Chondrocyte (in vitro differentiated cells): ENCODE measurements at regions not wholly inside any gene's neighbourhood (a gene's known extent, or its start where the extent isn't known, plus 50 kb on each side); places are given as distances from the start of the nearest gene placed in this dataset.

Source experiments
- DNase-seq: peaks from one replicate; pipeline ENCODE4 v3.0.0; 2021; ENCODE audit warnings: mixed read lengths, low spot score
- H3K27ac Mint-ChIP-seq: one replicate; pipeline ENCODE4 v1.8.0; 2021; ENCODE audit warnings: mild to moderate bottlenecking, moderate library complexity, mixed read lengths; ENCODE audit not compliant: unreplicated experiment
- H3K27me3 Mint-ChIP-seq: 2 replicates; pipeline ENCODE4 v1.8.0; 2021; ENCODE audit warnings: low read depth, mixed read lengths
- H3K36me3 Mint-ChIP-seq: 2 replicates; pipeline ENCODE4 v1.8.0; 2021; ENCODE audit warnings: low read depth, mixed read lengths
- H3K4me1 Mint-ChIP-seq: 2 replicates; pipeline ENCODE4 v1.8.0; 2021; ENCODE audit warnings: low read depth, mild to moderate bottlenecking, mixed read lengths
- H3K4me3 Mint-ChIP-seq: one replicate; pipeline ENCODE4 v1.8.0; 2021; ENCODE audit warnings: mild to moderate bottlenecking, moderate library complexity, mixed read lengths; ENCODE audit not compliant: unreplicated experiment
- H3K9me3 Mint-ChIP-seq: 2 replicates; pipeline ENCODE4 v1.8.0; 2021; ENCODE audit warnings: low read depth, mixed read lengths
- CTCF ChIP-seq: fragments of 200-600 bp; sonication (generic); IDR thresholded peaks from 2 replicates; pipeline ENCODE4 v1.5.0; 2021; ENCODE audit warnings: antibody characterized with exemption, mild to moderate bottlenecking, moderate library complexity

GRCh38 chr2:152240559-152241231 is 65.1 kb upstream of the STAM2 start:
- Mint-ChIP-seq H3K9me3 (peaks cover 8% of the 10 kb centered on the region), H3K4me3 (no peak overlapping the region), H3K27ac (no peak overlapping the region), H3K27me3 (no peaks in the 10 kb centered on the region), H3K36me3 (peaks cover 3% of the 10 kb centered on the region), H3K4me1 (peaks cover 19% of the 10 kb centered on the region)
- DNase-seq: no peak
- no peak for TF ChIP-seq CTCF

- Mint-ChIP-seq H3K4me1 (peaks cover 19% of the 10 kb centered on the region), H3K4me3 (no peak overlapping the region)
- no peak for TF ChIP-seq CTCF
Measured at GRCh38 chr2:152241948-152242729, 66.6 kb upstream of the STAM2 start.

GRCh38 chr2:152242787-152243472 is 67.4 kb upstream of the STAM2 start:
- TF ChIP-seq CTCF: no peak
- no peaks in the 10 kb centered on the region for H3K27me3 Mint-ChIP-seq
- H3K36me3 Mint-ChIP-seq: peaks cover 3% of the 10 kb centered on the region
- H3K4me1 Mint-ChIP-seq: peaks cover 19% of the 10 kb centered on the region
- H3K27ac Mint-ChIP-seq: no peak overlapping the region
- DNase-seq: no peak
- H3K9me3 Mint-ChIP-seq: peaks cover 8% of the 10 kb centered on the region
- H3K4me3 Mint-ChIP-seq: no peak overlapping the region

More at GRCh38 chr2:152241948-152242729, 66.6 kb upstream of the STAM2 start:
- Mint-ChIP-seq H3K27me3 (no peaks in the 10 kb centered on the region), H3K27ac (no peak overlapping the region), H3K9me3 (peaks cover 8% of the 10 kb centered on the region), H3K36me3 (peaks cover 3% of the 10 kb centered on the region)
- no peak for DNase-seq

GRCh38 chr2:152243761-152244640 is 68.4 kb upstream of the STAM2 start:
- no peak for DNase-seq
- H3K4me3 Mint-ChIP-seq: no peak overlapping the region
- H3K36me3 Mint-ChIP-seq: peaks cover 3% of the 10 kb centered on the region
- peaks cover 19% of the 10 kb centered on the region for H3K4me1 Mint-ChIP-seq
- peaks cover 2% of the 10 kb centered on the region for H3K27me3 Mint-ChIP-seq
- no peak overlapping the region for H3K27ac Mint-ChIP-seq
- no peak for TF ChIP-seq CTCF
- peaks cover 8% of the 10 kb centered on the region for H3K9me3 Mint-ChIP-seq
